ENCODE measurements at regions not wholly inside any gene's neighbourhood (a gene's known extent, or its start where the extent isn't known, plus 50 kb on each side); places are given as distances from the start of the nearest gene placed in this dataset.

GRCh38 chr10:52631648-52632047, 140.9 kb downstream of the MBL2 start:
- TF ChIP-seq, protein P1, sequence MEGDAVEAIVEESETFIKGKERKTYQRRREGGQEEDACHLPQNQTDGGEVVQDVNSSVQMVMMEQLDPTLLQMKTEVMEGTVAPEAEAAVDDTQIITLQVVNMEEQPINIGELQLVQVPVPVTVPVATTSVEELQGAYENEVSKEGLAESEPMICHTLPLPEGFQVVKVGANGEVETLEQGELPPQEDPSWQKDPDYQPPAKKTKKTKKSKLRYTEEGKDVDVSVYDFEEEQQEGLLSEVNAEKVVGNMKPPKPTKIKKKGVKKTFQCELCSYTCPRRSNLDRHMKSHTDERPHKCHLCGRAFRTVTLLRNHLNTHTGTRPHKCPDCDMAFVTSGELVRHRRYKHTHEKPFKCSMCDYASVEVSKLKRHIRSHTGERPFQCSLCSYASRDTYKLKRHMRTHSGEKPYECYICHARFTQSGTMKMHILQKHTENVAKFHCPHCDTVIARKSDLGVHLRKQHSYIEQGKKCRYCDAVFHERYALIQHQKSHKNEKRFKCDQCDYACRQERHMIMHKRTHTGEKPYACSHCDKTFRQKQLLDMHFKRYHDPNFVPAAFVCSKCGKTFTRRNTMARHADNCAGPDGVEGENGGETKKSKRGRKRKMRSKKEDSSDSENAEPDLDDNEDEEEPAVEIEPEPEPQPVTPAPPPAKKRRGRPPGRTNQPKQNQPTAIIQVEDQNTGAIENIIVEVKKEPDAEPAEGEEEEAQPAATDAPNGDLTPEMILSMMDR (IDR thresholded peaks at IDR 0.05; ENCODE audit: low read depth, low read length): no peak
- H3K4me3 ChIP-seq (ENCODE audit: low read depth, low read length): no peak overlapping the region

GRCh38 chr10:52632591-52632990, 140.0 kb downstream of the MBL2 start:
- TF ChIP-seq, protein P1 (IDR thresholded peaks at IDR 0.05; ENCODE audit: low read depth, low read length): no peak
- no peak overlapping the region for H3K4me3 ChIP-seq (ENCODE audit: low read depth, low read length)

DNA sequence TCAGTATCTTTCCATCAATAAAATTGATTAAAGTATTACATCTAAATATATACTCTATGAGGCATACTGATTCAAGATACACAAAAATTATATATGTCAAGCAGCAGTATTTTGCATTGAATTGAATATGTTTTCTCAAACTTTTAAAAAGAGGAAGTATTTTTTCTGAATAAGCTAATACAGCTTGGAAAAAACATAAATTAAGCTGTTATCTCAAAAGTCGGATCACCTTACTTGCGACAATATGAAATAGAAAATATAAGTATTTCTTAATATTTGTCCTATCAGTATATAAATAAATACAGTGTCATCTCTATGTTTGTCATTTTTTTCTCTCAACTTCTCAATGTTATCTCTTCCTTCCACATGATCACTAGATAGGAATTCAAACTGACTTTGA, 139.3 kb downstream of the MBL2 start:
- H3K4me3 ChIP-seq (ENCODE audit: low read depth, low read length): no peak overlapping the region
- TF ChIP-seq, protein P1 (IDR thresholded peaks at IDR 0.05; ENCODE audit: low read depth, low read length): no peak

DNA sequence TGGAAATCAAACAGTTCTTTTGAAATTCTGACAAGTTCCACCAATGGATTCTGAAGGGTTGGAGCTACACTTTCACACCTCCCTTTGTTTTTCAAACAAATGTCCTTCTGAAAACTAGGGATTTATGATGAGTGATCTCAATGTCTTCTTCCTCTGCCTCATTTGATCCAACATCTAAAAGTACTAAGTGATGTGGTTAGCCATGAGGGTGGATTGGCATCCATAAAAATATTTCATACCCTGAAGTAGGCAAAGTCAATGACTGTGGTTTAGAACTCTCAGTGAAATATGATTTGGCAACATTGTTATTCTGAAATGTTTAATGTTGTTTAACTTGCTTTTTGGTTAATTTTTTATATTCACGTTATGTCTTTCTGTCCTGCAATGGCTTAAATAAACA, 136.9 kb downstream of the MBL2 start:
- no peak overlapping the region for H3K4me3 ChIP-seq (ENCODE audit: low read depth, low read length)

GRCh38 chr10:52636874-52637273, 135.7 kb downstream of the MBL2 start:
- no peak overlapping the region for H3K4me3 ChIP-seq (ENCODE audit: low read depth, low read length)
- TF ChIP-seq, protein P1 (IDR thresholded peaks at IDR 0.05; ENCODE audit: low read depth, low read length): no peak

More for the DNA sequence above, 136.9 kb downstream of the MBL2 start:
- TF ChIP-seq, protein P1 (IDR thresholded peaks at IDR 0.05; ENCODE audit: low read depth, low read length): no peak

DNA sequence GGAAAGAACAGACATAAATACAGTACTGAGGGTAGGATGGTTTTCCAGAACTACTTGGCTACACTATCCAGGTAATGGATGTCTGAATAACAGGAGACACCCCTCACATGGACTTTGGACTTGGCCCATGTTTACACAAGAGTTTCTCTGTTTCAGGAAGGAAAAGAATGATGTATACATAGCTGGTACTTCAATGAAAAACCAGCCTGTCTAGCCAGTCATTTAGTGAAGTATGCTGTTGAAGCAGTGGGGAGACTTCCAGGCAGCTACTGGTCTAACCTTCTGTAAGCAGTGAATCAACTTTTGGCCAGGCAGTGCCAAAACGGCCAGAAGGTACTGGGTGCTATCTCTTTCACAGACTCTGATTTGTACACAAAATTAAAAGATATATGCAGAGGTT, 135.0 kb downstream of the MBL2 start:
- no peak overlapping the region for H3K4me3 ChIP-seq (ENCODE audit: low read depth, low read length)
- TF ChIP-seq, protein P1 (IDR thresholded peaks at IDR 0.05; ENCODE audit: low read depth, low read length): no peak

- TF ChIP-seq, protein P1 (IDR thresholded peaks at IDR 0.05; ENCODE audit: low read depth, low read length): no peak
- no peak overlapping the region for H3K4me3 ChIP-seq (ENCODE audit: low read depth, low read length)
Measured at GRCh38 chr10:52639652-52640051, 132.9 kb downstream of the MBL2 start.
